ENCODE measurements at regions not wholly inside any gene's neighbourhood (a gene's known extent, or its start where the extent isn't known, plus 50 kb on each side); places are given as distances from the start of the nearest gene placed in this dataset.

GRCh38 chr9:87307848-87308247 is 189.8 kb upstream of the DAPK1 start:
- TF ChIP-seq TAF1 (IDR thresholded peaks at IDR 0.05; ENCODE audit: borderline replicate concordance, low read depth, low read length) (no peak), POLR2AphosphoS5 (IDR thresholded peaks at IDR 0.05; ENCODE audit: low read depth, low read length) (no peak)
- FAIRE-seq (no peak), DNase-seq (ENCODE audit: insufficient read length) (no peak)

DNA sequence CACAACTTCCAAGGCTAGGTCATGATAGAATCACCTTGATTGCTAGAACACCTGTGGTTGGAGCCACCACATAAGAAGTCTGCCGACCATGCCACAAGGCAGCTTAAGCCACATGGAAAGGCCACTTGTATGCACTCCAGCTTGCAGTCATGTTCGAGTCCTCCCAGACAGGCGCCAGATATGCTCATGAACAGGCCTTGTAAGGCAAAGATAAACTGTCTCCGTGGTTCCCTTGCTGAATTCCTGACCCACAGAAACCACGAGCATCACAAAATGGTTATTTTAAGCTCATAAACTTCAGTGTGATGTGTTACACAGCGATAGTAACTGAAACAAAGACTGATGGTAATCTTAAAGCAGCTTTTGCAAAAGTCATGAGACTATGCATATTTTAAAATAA is 188.4 kb upstream of the DAPK1 start:
- TF ChIP-seq POLR2AphosphoS5 (IDR thresholded peaks at IDR 0.05; ENCODE audit: low read depth, low read length) (no peak), TAF1 (IDR thresholded peaks at IDR 0.05; ENCODE audit: borderline replicate concordance, low read depth, low read length) (no peak), POLR2A (IDR thresholded peaks at IDR 0.05; ENCODE audit: low read depth, low read length) (no peak)
- no peak for FAIRE-seq
- no peak for DNase-seq (ENCODE audit: insufficient read length)

GRCh38 chr9:87310827-87311523 is 186.7 kb upstream of the DAPK1 start:
- FAIRE-seq, result no peak

DNA sequence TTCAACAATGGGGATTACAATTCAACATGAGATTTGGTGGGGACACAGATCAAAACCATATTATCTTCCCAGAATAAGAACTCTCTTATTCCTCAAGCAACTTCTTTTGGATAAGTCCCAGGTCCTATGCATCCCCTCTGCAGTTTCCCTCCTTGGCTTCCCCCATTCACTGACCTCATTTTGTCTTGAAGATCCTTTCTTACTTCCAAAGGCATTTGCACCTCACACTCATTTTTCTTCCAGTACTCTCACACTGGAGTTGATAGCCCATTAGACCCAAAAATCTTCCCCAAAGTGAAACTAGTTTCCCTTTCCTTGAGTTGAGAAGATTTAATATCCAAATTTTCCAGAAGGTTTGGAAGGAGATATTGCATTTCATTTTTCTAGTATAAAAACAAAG is 178.0 kb upstream of the DAPK1 start:
- TF ChIP-seq TAF1 (IDR thresholded peaks at IDR 0.05; ENCODE audit: borderline replicate concordance, low read depth, low read length), result no peak
- no peak for TF ChIP-seq POLR2AphosphoS5 (IDR thresholded peaks at IDR 0.05; ENCODE audit: low read depth, low read length)
- FAIRE-seq (no peak), DNase-seq (ENCODE audit: insufficient read length) (no peak)

More at GRCh38 chr9:87310827-87311523, 186.7 kb upstream of the DAPK1 start:
- TF ChIP-seq POLR2AphosphoS5 (IDR thresholded peaks at IDR 0.05; ENCODE audit: low read depth, low read length) (no peak), TAF1 (IDR thresholded peaks at IDR 0.05; ENCODE audit: borderline replicate concordance, low read depth, low read length) (no peak)
- no peak for DNase-seq (ENCODE audit: insufficient read length)

DNA sequence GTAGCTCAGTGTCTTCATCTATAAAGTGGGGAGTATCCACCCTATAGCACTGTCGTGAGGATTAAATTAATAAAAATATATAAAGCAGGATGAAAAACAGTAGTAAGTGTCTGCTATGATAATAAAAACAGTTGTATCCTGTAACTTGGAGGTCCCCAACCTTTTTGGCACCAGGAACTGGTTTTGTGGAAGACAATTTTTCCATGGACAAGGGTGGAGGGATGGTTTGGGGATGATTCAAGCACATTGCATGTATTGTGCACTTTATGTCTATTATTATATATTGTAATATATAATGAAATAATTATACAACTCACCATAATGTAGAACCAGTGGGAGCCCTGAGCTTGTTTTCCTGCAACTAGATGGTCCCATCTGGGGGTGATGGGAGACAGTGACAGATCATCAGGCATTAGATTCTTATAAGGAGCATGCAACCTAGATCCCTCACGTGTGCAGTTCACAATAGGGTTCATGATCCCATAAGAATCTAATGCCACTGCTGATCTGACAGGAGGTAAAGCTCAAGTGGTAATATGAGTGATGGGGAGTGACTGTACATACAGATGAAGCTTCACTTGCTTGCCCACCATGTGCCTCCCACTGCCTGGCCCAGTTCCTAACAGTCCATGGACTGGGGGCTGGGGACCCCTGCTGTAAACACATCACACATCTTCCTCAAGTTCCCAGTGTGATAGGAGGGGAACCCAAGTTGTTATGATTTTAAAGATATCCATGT is 177.4 kb upstream of the DAPK1 start:
- FAIRE-seq (no peak), DNase-seq (ENCODE audit: insufficient read length) (no peak)
- TF ChIP-seq TAF1 (IDR thresholded peaks at IDR 0.05; ENCODE audit: borderline replicate concordance, low read depth, low read length) (no peak), POLR2AphosphoS5 (IDR thresholded peaks at IDR 0.05; ENCODE audit: low read depth, low read length) (no peak), POLR2A (IDR thresholded peaks at IDR 0.05; ENCODE audit: low read depth, low read length) (no peak)

DNA sequence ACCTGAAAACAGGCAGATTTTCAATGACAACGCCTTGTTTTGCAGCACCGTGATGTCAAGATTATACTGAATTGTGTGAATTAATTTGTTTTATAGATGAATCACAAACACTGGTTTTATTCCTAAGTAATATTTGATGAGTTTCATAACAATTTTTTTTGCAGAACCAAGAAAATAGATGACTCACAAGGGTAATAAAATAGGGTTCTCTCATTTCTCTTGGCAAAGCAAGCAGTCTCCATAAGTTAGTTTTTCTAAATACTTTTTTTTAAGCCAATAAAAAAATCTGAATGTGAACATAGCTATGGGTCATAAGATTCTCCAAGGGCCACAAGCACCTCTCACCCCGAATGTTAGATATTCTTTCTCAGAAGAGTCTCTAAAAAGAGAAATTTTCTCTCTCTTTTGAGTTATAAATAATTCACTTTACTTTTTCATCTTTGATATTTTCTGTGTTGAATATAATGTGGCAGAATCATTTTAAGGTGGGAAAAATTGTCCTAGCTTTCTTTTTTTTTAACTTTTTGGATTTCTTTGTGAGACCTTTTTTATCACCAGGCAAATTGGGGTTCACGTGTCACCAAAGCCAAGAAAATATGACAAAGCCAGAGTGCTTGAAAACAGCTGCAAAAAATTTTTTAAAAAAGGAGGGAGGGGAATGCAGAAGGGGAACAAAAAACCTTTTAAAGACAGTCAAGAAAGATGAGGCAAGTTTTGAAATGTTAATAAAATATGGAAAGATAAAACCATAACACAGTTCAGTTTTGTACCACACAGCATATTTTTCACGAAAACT is 174.6 kb upstream of the DAPK1 start:
- TF ChIP-seq POLR2AphosphoS5 (IDR thresholded peaks at IDR 0.05; ENCODE audit: low read depth, low read length), result no peak
- TF ChIP-seq TAF1 (IDR thresholded peaks at IDR 0.05; ENCODE audit: borderline replicate concordance, low read depth, low read length), result no peak
- no peak for TF ChIP-seq POLR2A (IDR thresholded peaks at IDR 0.05; ENCODE audit: low read depth, low read length)
- DNase-seq (ENCODE audit: insufficient read length) (no peak), FAIRE-seq (no peak)

GRCh38 chr9:87323928-87324327 is 173.7 kb upstream of the DAPK1 start:
- FAIRE-seq (no peak), DNase-seq (ENCODE audit: insufficient read length) (no peak)
- TF ChIP-seq TAF1 (IDR thresholded peaks at IDR 0.05; ENCODE audit: borderline replicate concordance, low read depth, low read length), result no peak
- TF ChIP-seq POLR2AphosphoS5 (IDR thresholded peaks at IDR 0.05; ENCODE audit: low read depth, low read length), result no peak
- TF ChIP-seq POLR2A (IDR thresholded peaks at IDR 0.05; ENCODE audit: low read depth, low read length), result no peak

- DNase-seq (ENCODE audit: insufficient read length) (no peak), FAIRE-seq (peak; percentile 70)
- no peak for TF ChIP-seq POLR2AphosphoS5 (IDR thresholded peaks at IDR 0.05; ENCODE audit: low read depth, low read length)
- no peak for TF ChIP-seq POLR2A (IDR thresholded peaks at IDR 0.05; ENCODE audit: low read depth, low read length)
- TF ChIP-seq TAF1 (IDR thresholded peaks at IDR 0.05; ENCODE audit: borderline replicate concordance, low read depth, low read length), result no peak
Observed at GRCh38 chr9:87324613-87325194, 173.0 kb upstream of the DAPK1 start.

- DNase-seq (ENCODE audit: insufficient read length) (no peak), FAIRE-seq (no peak)
Observed at GRCh38 chr9:87327575-87328125, 170.0 kb upstream of the DAPK1 start.

GRCh38 chr9:87333802-87334201 is 163.9 kb upstream of the DAPK1 start:
- FAIRE-seq (no peak), DNase-seq (ENCODE audit: insufficient read length) (no peak)
- no peak for TF ChIP-seq POLR2AphosphoS5 (IDR thresholded peaks at IDR 0.05; ENCODE audit: low read depth, low read length)
- no peak for TF ChIP-seq POLR2A (IDR thresholded peaks at IDR 0.05; ENCODE audit: low read depth, low read length)
- TF ChIP-seq TAF1 (IDR thresholded peaks at IDR 0.05; ENCODE audit: borderline replicate concordance, low read depth, low read length), result no peak

More at GRCh38 chr9:87327575-87328125, 170.0 kb upstream of the DAPK1 start:
- TF ChIP-seq TAF1 (IDR thresholded peaks at IDR 0.05; ENCODE audit: borderline replicate concordance, low read depth, low read length), result no peak
- TF ChIP-seq POLR2AphosphoS5 (IDR thresholded peaks at IDR 0.05; ENCODE audit: low read depth, low read length), result no peak
- no peak for TF ChIP-seq POLR2A (IDR thresholded peaks at IDR 0.05; ENCODE audit: low read depth, low read length)

DNA sequence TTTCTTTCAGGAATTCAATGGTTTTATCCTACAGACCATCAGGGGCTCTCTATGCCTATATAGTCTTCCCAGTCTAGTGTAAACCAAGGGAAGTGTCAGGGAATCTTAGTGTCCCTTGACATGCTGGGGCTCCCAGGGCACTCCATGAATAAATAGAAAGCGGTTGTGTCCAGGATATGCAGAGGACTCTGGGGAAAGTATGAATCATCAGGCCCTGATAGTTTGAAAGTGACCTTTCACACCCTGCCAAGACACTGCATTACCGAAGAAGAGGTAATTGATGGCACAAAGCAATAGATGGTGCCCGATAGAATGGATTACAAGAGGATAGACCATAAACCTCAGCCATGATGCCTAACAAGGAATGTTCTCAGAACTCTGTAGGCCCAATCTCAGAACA is 163.3 kb upstream of the DAPK1 start:
- no peak for DNase-seq (ENCODE audit: insufficient read length)
- TF ChIP-seq TAF1 (IDR thresholded peaks at IDR 0.05; ENCODE audit: borderline replicate concordance, low read depth, low read length) (no peak), POLR2A (IDR thresholded peaks at IDR 0.05; ENCODE audit: low read depth, low read length) (no peak), POLR2AphosphoS5 (IDR thresholded peaks at IDR 0.05; ENCODE audit: low read depth, low read length) (no peak)
- no peak for FAIRE-seq

All from GM12892 (cell line).